ENCODE measurements at regions not wholly inside any gene's neighbourhood (a gene's known extent, or its start where the extent isn't known, plus 50 kb on each side); places are given as distances from the start of the nearest gene placed in this dataset.
"Not testable (repeated sequence)": the region's sequence is repeated elsewhere in the genome, so short reads cannot be mapped to it uniquely, and the experiment has no call there.

DNA sequence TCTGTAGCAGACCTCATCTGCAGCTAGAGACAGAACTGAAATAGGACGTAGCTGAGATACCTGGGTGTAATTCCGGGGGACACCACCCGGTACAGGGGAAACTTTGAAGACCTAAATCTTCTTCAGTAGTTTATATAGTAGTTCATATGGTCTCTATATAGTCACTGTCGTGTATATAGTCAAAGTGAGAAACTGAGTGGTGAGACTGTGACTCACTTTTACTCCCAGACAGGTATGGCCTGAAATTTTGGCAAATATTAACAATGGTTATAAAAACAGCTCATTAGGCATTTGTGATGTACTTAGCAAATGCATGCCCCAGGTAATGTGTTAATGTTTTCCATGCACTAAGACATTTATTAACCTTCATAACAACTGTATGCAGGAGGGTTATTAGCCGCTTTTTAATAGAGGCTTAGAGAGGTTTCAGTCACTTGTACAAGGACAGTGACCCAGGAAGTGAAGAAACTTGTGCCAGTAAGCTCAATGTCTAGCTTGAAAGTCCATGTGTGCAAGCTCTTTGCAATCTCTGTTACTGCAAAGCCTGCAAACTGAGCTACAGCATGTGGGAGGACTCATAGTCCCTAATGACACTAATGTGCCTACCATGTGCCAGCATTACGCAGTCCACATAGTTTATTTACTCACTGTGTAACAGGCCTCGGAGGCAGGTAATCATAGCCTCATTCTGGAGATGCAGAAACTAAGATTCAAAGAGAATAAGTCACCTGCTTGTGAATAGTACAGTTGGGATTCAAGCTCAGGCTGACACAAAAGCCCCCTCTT lies 165.4 kb upstream of the CHD6 start:
- DNase-seq: no peak

DNA sequence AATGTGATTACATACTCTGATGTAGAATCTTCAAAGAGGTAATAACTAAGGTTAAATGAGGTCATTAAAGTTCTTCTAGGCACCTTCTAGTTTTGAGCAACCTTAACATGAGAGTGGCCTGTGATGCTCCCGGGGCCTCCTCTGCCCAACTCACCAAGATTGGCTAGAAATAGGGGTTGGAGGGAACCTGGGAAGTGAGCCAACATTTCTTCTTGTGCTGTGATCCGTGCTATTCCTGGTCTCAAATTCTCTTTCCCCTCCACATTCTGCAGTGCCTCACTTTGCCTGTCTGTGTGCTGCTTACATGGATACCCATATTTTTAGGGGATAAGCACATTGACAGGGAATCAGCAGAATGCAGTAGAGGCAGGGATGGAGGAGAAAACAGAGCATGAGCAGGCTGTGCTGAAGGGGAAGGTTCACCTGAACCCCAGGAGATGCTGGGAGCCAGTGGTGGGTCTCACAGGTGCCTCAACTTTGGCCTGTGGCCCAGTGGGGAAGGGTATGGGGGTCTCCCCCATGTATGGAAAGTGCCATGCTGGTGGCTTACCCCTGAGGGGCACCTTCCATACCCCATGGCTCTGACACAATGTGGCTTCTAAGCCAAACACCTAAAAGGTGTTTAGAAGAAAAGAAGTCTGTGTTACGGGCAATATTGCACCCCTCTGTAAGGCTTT lies 164.7 kb upstream of the CHD6 start:
- DNase-seq: no peak

DNA sequence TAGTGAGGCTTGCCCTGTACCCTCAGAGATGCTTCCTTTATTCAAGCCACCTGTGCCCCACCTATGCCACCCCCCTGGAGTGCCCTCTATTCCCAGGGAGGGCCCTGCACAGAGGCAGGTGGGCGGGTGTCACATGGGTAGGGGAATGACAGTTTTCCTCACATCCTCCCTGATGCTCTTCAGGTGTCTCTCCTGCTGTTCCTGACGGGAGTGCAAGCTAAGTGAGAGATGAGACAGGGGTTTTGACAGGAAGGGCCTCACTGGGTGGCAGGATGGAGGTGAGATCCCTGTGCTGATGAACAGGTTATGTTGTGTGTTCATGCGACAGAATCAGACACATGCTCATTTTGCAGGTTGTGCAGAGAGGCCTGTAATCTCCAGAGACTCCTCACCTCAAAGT lies 164.1 kb upstream of the CHD6 start:
- DNase-seq: no peak

DNA sequence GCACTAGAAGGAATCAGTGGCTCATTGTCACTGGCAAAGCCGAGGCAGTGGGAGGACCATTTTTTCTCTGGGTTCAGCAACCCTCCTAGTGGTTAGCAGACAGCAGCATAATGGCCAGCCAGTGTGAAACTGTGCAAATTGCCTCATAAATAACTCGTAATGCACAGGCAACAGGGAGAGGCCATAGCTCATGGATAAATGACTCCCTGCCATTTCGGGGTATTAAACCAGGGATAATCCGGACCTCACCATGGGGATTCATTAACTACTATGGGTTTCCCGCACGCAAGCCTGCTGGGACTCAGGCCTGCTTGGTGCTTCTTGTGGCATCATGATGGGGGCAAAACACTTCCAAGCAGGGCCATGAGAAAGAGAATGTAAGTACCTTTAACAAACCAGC lies 158.2 kb upstream of the CHD6 start:
- no peak for DNase-seq

DNA sequence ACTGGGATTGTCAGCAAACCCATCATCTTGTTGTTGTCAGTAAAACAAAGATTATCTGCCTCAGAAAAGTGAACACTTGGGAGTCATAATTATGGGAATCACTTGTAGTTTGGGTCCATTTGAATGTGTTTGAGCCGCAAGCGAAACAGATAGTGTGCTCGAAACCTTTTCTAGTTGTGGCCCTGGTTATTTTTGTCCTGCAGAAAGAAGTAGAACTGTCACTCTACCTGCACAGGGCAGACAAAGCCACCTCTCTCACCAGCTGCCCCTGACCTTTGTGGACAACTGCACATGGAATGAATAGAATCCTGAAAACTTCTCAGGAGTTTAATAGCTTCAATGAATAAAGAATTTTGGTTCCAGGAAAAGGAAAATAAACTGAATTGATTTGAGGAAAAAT lies 156.1 kb upstream of the CHD6 start:
- no peak for DNase-seq

DNA sequence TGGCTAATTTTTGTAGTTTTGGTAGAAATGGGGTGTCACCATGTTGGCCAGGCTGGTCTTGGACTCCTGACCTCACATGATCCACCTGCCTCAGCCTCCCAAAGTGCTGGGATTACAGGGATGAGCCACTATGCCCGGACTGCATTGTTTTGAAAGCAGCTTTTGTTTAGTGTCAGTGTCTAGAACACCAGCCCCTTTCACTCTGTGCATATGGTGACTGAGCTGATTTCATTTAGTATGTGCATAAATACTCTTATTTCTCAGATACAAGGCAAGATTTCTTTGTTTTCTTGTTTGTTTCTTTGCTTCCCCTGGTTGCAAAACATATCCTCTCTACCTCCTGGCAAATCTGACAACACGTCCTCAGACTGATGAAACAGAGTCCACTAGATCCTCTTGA lies 152.8 kb upstream of the CHD6 start:
- DNase-seq: no peak

DNA sequence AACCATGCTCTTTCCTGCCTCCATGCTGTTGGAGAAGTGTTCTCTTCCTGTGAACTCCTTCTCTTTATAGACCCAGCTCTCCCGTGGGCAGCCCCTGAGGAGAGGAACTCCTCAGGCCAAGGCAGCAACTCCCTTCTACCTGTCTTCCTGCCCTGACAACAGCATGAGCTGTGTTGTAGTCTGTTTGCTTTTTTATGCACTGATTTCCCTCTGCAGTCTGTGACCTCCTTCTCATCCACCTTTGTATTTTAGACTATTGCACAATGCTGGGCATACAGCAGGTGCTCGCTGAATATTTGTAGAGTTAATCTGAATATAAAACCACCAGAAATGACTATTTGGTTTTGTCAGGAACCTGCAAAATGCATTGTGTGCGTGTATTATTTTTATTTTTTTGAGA lies 152.2 kb upstream of the CHD6 start:
- DNase-seq: no peak

DNA sequence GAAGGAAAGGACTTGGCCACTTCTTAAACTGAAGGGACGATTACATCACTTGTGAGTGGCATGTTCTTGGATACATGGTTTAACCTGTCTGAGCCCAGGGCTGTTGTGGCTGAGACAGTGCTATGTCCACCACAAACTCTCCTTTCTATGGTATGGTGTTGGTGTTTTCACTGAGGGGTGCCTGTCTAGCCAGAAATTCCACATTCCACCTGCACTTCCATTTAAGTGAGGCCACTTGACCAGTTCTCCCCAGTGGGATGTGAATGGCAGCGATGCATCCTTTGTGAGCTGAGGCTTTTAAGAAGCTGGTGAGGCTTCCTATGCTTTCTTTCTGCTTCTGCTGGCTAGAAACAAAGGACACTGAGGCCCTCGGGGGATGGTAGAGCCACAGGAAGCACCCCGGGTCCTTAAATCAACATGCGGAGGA lies 151.4 kb upstream of the CHD6 start:
- no peak for DNase-seq

DNA sequence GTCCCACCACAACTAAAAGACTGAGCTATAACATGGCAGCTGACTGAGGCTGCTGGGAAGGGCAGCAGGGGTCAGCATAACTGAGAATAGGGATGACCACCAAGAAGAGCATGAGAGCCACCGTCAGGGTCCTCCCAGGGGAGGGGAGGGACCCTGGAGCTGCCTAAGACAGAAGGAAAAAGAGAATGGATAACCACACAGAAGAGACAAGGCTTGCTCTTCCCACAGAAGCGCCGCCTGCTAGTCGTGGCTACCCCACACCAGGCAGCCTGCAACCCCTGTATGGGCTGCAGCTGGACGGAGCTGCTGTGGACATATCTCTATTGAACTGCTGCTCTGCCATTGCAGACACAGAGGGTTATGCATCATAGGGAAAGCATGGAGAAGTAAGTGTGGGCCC lies 132.0 kb upstream of the CHD6 start:
- no peak for DNase-seq

DNA sequence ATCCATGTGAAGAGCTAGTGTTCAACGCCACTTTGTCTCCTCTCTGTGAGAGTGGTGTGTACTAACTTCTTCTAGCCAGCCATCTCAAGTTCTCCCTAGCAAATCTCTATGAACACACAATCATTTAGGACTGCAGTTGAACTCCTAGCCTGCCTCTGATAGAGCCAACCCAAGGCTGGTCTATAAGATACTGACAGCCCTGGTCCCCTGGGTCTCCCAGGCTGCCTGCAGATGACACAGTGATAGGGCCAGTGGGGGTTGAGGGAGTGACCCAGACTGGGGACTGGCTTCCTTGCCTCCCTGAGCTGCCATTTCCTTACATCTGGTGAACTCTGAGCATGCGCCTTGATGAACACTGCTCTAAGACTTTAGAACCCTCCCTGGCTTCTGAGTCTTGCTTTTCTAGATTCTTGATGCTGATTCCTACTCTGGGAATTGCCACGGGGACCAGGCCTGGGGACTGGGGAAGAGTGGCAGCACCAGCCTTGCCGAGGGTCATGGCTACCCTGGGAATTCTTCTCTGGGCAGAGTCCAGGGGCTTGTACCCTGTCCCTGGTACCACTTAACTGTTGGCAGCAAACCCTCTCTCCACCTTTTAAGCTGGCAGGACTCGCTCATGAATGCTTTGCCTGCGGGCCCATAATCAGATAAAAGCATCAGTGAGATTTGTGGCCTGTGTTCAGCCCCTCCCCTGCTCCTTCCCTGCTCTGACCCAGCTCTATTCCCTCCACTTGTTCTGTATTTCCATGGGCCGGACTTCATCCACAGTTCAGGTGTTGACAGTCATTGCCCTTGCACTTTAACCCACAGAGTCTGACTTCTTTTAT lies 130.8 kb upstream of the CHD6 start:
- DNase-seq: no peak

DNA sequence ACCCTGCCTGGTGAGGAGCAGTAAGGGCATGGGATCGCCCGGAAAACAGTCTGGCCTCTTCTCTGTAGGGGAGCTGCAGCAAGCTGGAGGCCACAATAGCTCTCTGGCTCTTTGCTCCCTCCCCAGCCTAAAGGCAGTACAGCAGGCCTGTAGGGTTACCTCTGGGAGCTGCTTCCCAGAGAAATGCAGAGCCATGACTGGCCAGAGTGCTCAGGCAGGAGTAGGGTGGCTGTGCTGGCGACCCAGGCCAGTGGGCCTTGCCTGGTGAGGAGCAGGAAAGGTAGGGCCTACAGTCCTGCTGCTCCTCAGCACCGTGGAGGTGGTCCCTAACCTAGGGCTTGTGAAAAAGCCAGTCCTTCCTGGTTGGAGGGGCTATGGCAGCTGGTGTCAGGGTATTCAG lies 129.9 kb upstream of the CHD6 start:
- DNase-seq: no peak

DNA sequence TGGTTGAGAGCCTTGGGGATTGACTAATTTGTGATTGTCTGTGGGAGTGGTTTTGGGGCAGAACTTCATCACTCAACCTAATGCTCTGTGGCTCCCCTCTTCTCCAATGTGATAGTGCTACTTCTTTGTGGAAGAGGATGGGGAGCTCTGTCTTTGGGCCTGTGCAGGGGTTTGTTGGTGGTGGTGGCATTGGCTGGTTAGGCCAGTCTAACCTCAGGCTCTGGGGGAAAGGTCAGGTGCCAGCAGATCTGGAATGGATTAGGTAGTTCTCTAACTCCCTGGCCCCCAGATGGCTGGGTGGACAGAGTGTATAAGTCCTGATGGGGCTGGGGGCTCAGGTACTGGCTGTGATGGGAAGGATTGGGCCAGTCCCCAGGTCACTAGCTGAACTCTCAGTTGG lies 129.0 kb upstream of the CHD6 start:
- no peak for DNase-seq

DNA sequence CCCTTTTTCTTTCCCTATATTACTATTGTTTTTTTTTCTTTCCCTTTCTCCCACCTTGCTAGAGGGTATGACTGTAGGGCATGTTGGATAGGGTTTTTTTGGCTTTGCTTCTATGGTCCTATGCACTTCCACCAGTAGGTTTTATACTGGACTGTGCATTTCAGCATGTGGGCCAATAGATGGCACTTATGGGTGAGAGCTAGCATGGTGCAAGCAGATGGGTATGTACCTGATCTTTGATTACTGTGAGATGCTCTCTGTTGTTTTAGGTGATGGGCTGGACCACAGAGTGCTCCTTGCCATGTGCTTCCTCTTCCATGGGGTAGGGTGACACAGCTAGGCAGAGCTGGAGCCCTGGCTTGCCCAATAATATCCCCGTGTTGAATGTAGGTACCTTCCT lies 128.5 kb upstream of the CHD6 start:
- DNase-seq: no peak

DNA sequence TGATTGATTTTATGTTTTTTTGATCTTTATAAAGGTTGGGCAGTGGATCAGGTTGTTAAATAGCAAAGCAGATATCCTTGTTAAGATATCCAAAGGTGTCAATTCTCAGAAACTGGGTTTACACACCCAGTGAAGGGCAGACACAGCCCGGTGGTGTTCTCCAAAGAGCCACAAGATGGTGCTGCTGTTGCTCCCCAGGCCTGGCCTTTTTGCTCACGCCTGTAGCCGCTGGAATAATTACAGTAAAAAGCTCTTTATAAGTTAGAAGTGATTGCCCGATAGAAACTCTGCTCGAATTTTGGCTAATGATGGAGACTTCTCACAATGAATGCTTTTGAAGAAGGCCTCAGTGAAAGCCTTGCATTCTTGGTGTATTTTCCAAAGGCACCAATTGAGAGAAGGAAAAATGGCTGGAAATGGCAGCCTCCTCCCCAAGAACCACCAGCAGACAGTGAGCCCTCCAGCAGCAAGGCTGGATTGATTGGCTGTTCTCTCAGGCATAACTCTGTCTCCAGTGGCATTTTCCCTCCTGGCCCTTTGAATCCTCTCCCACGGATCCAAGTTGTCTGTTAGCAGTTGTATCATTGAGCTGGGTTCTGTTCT lies 120.5 kb upstream of the CHD6 start:
- DNase-seq: no peak

DNA sequence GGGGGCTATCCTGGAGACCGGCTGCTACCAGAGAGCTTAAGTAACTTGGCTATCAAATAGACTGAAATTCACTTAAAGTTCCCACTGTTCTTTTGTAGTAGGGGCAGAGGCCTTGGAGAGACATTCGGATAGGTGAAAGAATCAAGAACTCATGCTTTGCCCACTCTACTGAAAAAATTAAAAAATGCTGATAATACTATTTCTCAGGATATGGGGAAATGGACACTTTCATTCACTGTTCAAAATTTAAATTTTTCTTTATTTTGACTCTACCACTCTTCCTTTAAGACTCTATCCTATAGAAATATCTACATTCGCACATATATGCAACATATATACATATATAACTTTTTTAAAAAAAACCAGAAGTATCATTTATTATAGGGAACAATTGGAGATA lies 117.8 kb upstream of the CHD6 start:
- DNase-seq: no peak

DNA sequence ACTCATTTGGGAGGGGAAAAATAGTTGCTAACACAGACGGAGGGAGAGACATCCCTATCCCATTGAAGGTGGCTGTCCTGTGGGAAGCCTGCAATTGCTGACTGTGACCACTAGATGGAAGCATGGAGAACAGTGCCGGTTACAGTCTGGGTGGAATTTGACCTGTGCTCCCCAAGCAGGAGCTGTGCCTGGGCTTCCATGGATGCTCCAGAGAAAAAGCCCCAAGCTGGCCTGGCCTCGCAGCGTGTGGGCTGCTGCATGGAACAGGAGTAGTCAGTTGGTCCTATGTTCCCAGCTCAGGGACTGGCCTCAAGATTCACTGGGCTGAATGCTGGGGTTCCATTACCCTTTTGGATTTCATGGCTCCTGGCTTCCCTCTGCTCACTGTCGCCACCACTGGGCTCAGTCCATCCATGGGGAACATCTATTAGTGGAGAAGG lies 116.3 kb upstream of the CHD6 start:
- DNase-seq: no peak

DNA sequence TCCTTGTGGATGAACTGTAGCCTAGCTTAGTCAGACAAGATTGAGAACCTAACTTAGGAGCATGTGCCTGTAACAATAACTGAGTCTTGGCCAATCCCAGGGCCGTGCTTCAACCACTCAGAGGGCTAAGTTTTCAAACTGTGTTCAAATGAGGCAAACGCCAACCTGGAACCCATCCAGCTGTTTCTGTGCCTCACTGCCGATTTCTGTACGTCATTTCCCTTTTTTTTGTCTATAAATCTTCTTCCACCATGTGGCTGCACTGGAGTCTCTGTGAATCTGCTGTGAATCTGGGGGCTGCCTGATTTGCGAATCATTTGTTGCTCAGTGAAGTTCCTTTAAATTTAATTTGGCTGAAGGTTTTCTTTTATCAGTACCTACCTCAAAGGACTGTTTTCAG lies 115.0 kb upstream of the CHD6 start:
- DNase-seq: no peak

DNA sequence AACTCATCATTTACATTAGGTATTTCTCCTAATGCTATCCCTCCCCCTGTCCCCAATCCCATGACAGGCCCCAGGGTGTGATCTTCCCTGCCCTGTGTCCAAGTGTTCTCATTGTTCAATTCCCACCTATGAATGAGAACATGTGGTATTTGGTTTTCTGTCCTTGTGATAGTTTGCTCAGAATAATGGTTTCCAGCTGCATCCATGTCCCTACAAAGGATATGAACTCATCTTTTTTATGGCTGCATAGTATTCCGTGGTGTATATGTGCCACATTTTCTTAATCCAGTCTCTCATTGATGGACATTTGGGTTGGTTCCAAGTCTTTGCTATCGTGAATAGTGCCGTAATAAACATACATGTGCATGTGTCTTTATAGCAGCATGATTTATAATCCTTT lies 113.0 kb upstream of the CHD6 start:
- not testable (repeated sequence) for DNase-seq

DNA sequence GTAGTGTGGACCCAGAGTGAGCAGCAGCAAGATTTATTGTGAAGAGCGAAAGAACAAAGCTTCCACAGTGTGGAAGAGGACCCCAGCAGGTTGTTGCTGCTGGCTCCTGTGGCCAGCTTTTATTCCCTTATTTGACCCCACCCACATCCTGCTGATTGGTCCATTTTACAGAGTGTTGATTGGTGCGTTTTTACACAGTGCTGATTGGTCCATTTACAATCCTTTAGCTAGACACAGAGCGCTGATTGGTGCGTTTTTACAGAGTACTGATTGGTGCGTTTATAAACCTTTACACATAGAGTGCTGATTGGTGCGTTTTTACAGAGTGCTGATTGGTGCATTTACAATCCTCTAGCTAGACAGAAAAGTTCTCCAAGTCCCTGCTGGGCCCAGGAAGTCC lies 109.5 kb upstream of the CHD6 start:
- DNase-seq: not testable (repeated sequence)

DNA sequence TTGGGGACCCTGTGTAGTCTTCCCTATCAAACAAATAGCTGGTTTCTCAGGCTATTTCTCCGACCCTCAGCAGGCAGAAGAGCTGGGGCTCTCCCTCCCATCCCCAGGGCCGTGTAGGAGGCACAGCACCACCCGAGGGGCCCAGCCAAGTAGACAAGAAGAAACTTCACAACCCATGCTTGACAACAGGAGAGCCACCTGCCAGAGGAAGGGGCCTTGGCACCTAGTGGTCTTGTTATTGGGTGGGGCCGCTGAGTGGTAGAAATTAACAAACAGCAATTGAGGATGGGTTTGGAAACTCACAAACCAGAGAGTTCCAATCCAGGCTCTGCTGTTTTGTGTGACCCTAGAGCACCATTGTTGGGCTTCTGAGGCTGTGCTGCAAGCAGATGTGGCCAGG lies 108.5 kb upstream of the CHD6 start:
- no peak for DNase-seq

DNA sequence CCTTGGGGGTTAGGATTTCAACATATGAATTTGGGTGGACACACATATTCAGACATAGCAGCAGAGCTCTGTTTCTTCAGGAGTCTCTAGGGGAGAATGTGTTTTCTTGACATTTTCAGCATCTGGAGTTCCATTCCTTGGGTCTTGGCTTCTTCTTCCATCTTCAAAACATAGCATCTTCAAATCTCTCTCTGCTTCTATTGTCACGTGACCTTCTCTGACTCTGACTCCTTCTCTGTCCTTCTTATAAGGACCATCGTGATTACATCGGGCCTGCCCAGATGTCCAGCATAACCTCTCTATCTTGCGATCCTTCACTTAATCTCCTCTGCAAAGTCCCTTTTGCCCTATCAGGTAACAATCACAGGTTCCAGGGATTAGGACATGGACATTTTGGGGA lies 101.0 kb upstream of the CHD6 start:
- DNase-seq: no peak

DNA sequence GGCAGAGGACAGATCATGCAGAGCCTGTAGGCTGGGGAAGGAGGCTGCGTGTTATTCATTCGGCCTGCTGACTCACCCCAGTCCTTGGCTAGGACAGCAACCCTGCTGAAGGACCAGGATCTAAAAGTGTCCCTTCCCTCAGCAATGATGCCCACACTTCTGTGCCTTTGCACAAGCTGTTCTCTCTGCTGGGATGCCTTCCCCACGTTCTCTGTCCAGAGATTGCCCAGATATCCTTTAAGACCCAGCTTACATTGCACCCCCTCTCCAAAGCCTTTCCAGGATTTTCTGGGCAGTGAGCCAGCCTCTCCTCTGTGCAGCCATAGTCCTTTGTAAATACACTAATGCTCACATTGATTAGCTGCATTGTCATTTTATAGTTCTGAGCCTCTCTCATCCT lies 99.3 kb upstream of the CHD6 start:
- no peak for DNase-seq

DNA sequence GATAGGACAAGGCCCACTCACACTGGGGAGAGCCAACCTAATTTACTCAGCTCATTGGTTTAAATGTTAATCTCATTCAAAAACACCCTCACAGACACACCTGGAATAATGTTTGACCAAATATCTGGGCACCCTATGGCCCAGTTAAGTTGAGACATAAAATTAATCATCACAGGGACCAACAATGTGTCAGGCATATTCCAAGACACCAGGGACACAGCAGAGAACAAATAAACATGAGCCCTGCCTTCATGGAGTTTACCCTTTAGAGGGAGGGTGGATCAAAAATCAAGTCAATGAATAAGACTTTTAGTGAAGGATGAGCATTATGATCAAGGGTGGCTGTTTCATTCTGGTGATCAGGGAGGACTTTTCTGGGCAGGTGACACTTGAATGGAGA lies 98.7 kb upstream of the CHD6 start:
- no peak for DNase-seq

DNA sequence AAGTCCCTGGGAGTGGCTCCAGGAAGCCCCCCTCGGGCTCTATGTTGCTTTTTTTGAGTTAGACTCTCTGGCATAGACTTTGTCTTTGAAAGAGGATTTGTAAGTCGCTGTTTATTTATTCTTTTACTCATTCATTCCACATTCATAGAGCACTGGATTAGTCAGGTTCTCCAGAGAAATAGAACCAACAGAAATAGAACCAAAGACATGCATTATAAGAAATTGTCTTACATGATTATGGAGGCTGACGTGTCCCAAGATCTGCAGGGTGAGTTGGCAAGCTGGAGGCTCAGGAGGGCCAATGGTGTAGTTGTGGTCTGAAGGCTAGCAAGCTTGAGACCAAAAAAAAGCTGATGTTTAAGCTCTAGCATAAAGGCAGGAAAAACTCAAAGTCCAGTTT lies 98.3 kb upstream of the CHD6 start:
- no peak for DNase-seq
